NCI-H2196 (cell line): ENCODE measurements at regions not wholly inside any gene's neighbourhood (a gene's known extent, or its start where the extent isn't known, plus 50 kb on each side); places are given as distances from the start of the nearest gene placed in this dataset.

Experiments used
- DNase-seq: peaks from one replicate; lab custom pipeline; 2025; ENCODE audit not compliant: unreplicated experiment; lab: John Stamatoyannopoulos, UW

DNA sequence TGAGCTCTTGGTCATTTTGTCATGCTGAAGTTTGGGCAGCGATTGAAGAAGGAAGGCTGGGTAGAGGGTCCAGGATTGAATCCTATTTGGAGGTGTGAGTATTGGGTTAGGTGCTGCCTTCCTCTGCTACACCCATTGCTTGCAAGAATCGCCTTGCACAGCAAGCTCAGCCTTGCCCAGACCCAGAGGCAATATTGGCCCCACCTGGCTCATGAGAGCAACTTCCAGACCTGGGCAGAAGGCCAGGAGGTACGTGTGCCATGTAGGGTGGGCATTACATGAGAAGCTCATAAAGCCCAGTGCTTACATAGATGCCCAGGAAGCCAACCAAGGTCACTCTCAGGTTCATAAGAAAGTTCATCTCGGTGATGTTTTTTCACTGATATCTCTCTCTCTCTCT, 718.0 kb downstream of the EFNB2 start:
- DNase-seq = no peak

GRCh38 chr13:105816994-105817393, 718.5 kb downstream of the EFNB2 start:
- no peak for DNase-seq

- no peak for DNase-seq
Observed at GRCh38 chr13:105814902-105815250, 720.6 kb downstream of the EFNB2 start.

- no peak for DNase-seq
Observed at GRCh38 chr13:105814219-105814901, 721.1 kb downstream of the EFNB2 start.

DNA sequence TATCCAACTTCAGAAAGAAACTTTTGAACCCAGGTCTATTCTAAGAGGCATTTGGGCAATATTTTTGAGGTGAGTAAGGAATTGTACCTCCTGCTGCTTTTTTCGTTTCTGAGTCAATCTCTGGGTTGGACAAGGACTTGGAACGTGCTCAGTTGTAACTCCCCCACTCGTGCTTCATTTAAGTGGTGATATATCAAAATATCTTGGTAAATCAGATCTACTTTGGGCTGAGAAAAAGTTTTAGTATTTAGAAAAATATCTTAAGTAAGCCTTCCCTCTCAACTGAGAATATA, 728.9 kb downstream of the EFNB2 start:
- no peak for DNase-seq

- DNase-seq = no peak
Observed at GRCh38 chr13:105805892-105806627, 729.4 kb downstream of the EFNB2 start.

DNA sequence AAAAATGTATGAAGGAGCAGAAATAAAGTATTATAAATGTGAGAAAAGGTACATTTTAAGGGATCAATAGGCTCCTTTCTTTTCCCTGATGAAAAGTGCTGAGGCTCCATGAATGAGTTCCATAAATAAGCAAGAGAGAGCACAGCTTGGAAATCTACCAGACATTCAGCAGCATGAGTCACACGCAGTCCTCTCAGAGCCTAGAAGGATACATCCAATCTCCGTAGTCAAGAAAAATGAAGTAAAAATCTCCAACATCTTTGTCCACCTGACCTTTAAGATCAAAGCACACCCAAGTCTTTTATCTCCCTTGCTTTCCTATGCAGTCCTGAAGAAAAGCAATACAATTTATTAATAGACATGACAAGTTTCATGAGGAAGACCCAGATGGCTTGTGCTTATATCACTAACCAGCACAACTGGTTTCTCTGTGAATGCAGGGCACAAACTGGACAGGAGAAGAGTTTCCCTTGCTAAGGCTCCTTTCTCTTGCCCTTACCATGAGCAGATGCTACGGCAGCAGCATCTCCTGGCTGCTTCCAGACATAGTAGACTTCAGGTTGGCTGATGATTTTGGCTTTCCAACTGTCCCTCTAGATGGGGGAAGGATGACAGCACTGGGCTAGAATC, 730.8 kb downstream of the EFNB2 start:
- no peak for DNase-seq

DNA sequence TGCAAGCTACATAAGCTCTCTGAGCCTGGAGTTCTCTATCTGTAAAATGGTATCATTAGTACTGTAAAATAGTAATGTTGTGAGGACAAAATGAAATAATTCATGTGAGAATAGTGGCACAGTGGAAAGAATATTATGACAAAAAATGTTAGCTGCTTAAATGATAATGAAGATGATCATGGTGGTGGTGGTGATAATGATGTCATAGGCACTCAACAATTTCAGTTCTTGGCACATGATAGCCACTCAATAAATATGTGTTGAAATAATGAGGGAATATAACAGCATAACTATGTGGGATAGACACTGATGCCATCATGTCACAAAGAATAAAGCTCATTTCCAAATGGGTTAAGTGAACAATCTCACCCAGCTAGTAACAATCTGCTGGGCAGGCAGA, 736.3 kb downstream of the EFNB2 start:
- DNase-seq = no peak

DNA sequence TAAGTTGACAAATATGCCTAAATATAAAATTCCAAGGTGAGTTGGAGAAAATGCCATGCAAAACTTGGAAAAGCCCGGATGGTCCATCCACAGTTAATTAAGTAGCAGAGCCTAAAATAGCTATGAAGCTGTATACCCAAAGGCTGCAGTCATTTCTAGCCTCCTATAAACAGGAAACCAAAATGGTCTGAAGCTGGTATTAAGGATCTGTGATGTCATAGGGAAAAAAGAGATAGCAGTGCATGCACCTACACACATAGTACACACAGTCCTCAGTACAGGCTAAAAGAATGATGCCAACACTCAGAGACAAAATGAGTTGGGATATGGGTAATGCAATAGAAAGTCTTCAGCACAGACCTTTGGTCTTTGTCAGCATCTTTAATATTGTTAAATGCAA, 736.9 kb downstream of the EFNB2 start:
- DNase-seq = no peak

DNA sequence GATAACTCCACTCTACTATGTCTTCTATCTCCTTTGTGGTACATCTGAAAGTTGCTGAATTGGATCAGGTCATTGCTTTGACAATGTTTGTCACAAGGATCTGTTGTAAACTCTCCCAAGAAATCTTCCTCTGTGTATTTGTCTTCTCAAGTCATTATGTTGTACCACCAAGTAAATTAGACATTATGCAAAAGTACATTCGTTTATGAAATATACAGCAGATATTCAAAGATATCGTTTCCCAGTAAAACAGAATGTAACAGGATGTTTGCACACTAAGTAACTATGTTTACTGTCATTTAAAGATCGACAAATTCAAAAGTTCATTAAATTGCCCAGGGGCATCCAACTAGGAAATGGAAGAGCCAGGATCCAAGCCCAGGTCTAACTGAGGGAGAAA, 739.4 kb downstream of the EFNB2 start:
- no peak for DNase-seq

GRCh38 chr13:105790923-105791322, 744.5 kb downstream of the EFNB2 start:
- DNase-seq = no peak

DNA sequence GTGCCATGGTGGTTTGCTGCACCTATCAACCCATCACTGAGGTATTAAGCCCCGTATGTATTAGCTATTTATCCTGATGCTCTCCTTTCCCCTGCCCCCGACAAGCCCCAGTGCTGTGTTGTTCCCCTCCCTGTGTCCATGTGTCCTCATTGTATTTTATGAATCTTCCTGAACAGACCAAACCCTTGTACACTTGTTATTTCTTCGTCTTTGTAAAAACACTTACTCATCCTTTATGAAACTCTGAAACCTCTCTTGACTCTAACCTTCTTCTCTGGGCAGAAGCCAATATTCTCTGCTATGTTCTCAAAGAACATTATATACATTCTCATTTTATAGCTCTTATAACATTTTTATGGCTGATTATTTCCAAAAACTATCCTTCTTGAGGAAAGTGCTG, 746.9 kb downstream of the EFNB2 start:
- DNase-seq = no peak

- DNase-seq = no peak
Observed at GRCh38 chr13:105787632-105788031, 747.8 kb downstream of the EFNB2 start.

GRCh38 chr13:105785436-105785835, 750.0 kb downstream of the EFNB2 start:
- no peak for DNase-seq

DNA sequence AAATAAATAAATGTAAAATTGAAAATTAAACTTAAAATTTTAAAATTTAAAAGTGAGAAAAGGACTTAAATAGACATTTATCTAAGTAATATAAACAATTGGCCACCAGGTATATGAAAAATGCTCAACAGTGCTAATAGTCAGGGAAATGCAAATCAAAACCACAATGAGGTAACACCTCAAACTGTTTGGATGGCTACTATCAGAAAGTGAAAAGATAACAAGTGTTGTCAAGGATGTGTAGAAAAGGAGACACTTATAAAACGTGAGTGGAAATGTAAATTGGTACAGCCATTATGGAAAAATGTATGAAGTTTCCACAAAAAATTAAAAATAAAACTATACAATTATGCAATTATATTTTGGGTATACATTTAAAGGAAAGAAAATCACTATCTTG, 752.2 kb downstream of the EFNB2 start:
- no peak for DNase-seq

DNA sequence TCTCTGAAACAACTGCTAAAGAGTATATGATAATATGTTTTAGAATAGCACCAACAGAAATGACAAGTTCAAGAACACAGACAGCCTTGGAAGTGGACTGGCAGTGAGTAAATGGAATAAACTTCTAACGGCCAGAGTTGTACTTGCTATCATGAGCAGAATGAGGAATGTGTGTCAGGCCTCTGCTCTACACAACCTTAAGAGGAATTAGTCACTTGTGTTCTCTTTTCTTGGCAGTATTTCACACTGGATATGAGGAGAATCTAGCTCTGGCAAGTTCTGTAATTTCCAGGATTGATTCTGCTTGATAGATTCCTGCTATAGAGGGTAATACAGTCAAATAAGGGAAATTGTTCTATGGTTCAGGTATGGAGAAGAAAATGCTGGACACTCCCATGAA, 757.3 kb downstream of the EFNB2 start:
- no peak for DNase-seq

GRCh38 chr13:105774739-105775460, 760.6 kb downstream of the EFNB2 start:
- DNase-seq = no peak

DNA sequence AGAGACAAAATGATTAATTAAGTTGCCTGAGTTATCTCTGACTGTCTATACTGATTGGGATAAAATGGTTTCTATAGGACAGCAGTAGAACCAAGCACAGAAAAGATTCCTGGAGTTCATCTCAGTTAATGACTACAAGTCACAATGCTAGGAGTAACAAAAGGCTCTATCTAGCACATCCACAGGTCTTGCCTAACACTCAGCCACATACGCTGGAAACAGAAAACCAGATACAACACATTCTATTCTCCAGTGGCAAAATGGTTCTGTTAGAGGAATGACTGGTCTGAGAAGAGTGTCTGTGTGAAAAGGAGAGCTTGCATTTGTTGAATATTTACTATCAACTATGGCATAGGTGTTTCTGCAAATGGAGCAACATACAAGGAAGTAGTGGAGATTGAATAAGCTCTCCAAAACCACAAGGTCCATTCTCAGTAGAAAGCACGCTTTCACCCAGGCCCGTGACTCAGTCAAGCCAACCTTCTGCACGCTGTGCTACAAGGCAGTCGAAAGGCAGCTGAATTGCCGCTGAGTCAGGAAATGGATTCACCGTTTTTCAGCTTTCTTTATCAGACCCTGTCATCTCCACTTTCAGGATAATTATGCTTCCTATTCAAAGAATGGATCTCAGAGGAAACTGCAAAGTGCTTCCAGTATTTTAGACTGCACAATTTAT, 761.5 kb downstream of the EFNB2 start:
- no peak for DNase-seq

DNA sequence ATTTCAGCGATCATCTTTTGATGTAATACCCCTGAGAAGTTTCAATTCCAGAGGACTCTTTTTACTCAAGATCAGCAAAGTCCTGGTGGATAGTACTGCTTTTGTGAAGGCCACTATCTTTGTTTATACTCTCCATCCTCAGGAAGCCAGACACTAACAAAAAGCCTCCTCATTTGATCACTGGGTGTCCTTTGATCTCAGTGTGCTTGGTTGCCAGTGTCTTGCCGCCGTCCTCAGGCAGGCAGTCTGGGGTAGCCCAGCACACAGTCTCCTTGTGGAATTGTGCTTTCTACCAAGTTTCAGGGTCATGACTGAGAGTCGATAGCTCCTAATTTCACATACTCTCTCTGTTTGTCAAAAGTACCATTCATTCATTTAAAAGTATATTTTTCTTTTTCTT, 762.2 kb downstream of the EFNB2 start:
- no peak for DNase-seq

- DNase-seq = no peak
Observed at GRCh38 chr13:105764486-105764885, 771.0 kb downstream of the EFNB2 start.

DNA sequence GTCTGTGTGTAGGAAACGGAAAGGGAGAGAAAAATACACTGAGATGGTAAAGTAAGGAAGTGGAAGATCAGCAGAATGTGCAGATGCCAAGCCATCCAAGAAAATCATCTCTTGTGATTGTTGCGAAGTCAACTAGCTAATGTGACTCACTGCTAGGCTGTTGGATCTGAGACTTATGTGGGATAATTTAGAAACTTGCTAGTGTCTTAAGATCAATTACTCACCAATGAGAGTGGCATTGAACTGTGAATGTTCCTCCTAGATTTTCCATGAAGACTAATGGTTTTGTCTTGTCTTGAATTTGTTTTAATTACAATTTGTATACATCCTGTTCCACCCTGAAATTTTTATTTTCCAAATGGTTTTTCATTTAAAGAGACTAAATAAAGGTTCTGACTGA, 771.6 kb downstream of the EFNB2 start:
- no peak for DNase-seq
